ENCODE measurements at regions not wholly inside any gene's neighbourhood (a gene's known extent, or its start where the extent isn't known, plus 50 kb on each side); places are given as distances from the start of the nearest gene placed in this dataset.

DNA sequence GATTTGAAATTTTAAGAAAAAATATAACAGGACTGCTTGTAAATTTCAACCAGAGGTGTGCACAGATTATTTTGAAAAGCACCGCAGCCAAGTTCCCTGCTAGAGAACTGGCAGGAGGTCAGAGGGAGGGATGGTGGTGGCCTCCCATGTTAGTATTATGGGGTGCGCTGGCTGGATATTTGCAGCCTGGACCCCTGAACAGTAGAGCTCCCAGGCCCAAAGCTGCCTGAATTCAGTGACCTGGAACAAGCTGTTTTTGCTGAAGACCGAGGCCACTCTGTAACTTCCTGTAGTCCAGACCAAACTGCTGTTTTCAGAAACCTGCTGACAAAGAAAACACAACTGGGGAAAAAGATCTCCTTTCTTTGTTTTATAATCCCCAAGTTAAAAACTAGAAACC is 314.3 kb downstream of the TNS1 start:
- TF ChIP-seq, protein P1, sequence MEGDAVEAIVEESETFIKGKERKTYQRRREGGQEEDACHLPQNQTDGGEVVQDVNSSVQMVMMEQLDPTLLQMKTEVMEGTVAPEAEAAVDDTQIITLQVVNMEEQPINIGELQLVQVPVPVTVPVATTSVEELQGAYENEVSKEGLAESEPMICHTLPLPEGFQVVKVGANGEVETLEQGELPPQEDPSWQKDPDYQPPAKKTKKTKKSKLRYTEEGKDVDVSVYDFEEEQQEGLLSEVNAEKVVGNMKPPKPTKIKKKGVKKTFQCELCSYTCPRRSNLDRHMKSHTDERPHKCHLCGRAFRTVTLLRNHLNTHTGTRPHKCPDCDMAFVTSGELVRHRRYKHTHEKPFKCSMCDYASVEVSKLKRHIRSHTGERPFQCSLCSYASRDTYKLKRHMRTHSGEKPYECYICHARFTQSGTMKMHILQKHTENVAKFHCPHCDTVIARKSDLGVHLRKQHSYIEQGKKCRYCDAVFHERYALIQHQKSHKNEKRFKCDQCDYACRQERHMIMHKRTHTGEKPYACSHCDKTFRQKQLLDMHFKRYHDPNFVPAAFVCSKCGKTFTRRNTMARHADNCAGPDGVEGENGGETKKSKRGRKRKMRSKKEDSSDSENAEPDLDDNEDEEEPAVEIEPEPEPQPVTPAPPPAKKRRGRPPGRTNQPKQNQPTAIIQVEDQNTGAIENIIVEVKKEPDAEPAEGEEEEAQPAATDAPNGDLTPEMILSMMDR (IDR thresholded peaks at IDR 0.05; ENCODE audit: poor library complexity) = no peak
- TF ChIP-seq EZH2 (IDR thresholded peaks at IDR 0.05; ENCODE audit: borderline replicate concordance) = no peak
